DND-41 (cell line): ENCODE measurements at regions not wholly inside any gene's neighbourhood (a gene's known extent, or its start where the extent isn't known, plus 50 kb on each side); places are given as distances from the start of the nearest gene placed in this dataset.

Experiments used
- ATAC-seq: fragments of 200-7000 bp; cut with Tn5 transposase; 3 replicates; pipeline ENCODE4 v1.9.1; 2021; ENCODE audit warnings: low read depth; ENCODE audit not compliant: insufficient read depth
- DNase-seq: peaks from one replicate; pipeline ENCODE4 v3.0.0-alpha.2; 2020
- H2AFZ ChIP-seq: 2 replicates; pipeline ENCODE4 v1.6.0; 2012; ENCODE audit warnings: low read depth, low read length
- H3K27ac ChIP-seq: 2 replicates; pipeline ENCODE4 v1.5.1; 2012; ENCODE audit warnings: low read length, inconsistent platforms
- H3K27me3 ChIP-seq: fragments of 200-600 bp; sonication (generic); 2 replicates; pipeline ENCODE4 v1.6.0; 2012; ENCODE audit warnings: low read length, mild to moderate bottlenecking, inconsistent platforms; ENCODE audit not compliant: insufficient read depth, poor library complexity
- H3K36me3 ChIP-seq: 2 replicates; pipeline ENCODE4 v1.5.1; 2012; ENCODE audit warnings: low read length, inconsistent platforms; ENCODE audit not compliant: insufficient read depth
- H3K4me1 ChIP-seq: 2 replicates; pipeline ENCODE4 v1.5.1; 2012; ENCODE audit warnings: mild to moderate bottlenecking, low read length; ENCODE audit not compliant: insufficient read depth
- H3K4me2 ChIP-seq: 2 replicates; pipeline ENCODE4 v1.6.0; 2012; ENCODE audit warnings: mild to moderate bottlenecking, moderate library complexity, low read length, inconsistent platforms; ENCODE audit not compliant: insufficient read depth
- H3K4me3 ChIP-seq, 2 experiments: fragments of 200-600 bp in 1 of 2; shearing (Covaris generic) in 1 of 2; 2 replicates each; pipeline ENCODE4 v1.5.1; 2012 to 2016; ENCODE audit warnings: inconsistent platforms in 2 of 2, low read length in 2 of 2, mild to moderate bottlenecking in 2 of 2, low read depth in 1 of 2, moderate library complexity in 1 of 2
- H3K79me2 ChIP-seq: 2 replicates; pipeline ENCODE4 v1.6.0; 2012; ENCODE audit warnings: low read length, inconsistent platforms; ENCODE audit not compliant: insufficient read depth
- H3K9ac ChIP-seq: 2 replicates; pipeline ENCODE4 v1.6.0; 2012; ENCODE audit warnings: low read depth, mild to moderate bottlenecking, inconsistent platforms, low read length, moderate library complexity
- H3K9me3 ChIP-seq: 2 replicates; pipeline ENCODE4 v1.5.1; 2012; ENCODE audit warnings: low read length, moderate library complexity, mild to moderate bottlenecking, inconsistent platforms; ENCODE audit not compliant: insufficient read depth, severe bottlenecking
- H4K20me1 ChIP-seq: 2 replicates; pipeline ENCODE4 v1.6.0; 2012; ENCODE audit warnings: low read length; ENCODE audit not compliant: insufficient read depth
- EZH2 ChIP-seq: IDR thresholded peaks from 3 replicates; pipeline ENCODE4 v1.6.1; 2012; ENCODE audit warnings: borderline replicate concordance, low read depth, mild to moderate bottlenecking, moderate library complexity, low read length, inconsistent platforms; ENCODE audit not compliant: severe bottlenecking
- TF ChIP-seq, protein P1 (sequence below): IDR thresholded peaks from 2 replicates; pipeline ENCODE4 v1.5.1; 2012; ENCODE audit warnings: borderline replicate concordance, low read length, moderate library complexity, mild to moderate bottlenecking; ENCODE audit not compliant: poor library complexity, severe bottlenecking; ENCODE audit errors: extremely low read depth

DNA sequence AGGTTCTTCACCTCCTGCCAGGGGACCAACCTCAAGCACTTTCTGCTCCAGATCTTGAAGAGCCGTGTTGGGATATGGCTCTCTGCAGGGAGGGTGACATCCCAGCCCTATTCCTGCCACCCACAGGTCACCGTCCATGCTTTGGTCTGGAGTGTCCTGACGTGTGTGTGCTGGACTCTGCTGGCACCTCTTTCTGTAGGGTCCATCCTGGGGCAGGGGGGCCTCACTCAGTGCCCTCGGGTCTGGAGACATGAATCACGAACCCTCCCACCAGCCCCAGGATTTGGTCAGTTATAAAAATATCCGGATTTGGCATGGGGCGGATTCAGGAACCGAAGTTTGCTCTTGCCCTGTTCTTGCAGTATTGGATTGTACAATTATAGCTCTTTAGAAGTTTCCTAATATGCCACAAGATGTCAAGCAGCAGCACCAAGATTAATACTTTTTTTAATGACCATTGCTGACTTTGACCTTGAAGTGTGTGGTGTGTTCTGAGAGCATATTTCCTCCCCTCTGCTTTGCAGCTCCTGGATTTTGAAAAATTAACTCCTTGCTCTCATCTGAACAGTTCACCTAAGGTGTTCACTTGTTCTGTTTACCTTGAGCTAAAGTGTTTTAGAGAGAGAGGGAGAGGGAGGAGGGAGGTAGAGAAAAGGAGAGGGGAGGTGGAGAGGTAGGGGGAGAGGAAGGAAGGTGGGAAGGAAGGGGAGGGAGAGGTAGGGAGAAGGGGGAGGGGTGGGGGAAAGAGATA is 95.4 kb upstream of the SHH start:
- Histone ChIP-seq H3K27me3 (no peaks in the 10 kb centered on the region), H3K79me2 (no peaks in the 10 kb centered on the region), H3K27ac (no peak overlapping the region), H3K4me3 (no peak overlapping the region), H3K9me3 (no peaks in the 10 kb centered on the region), H3K4me2 (no peak overlapping the region), H3K4me1 (no peaks in the 10 kb centered on the region), H4K20me1 (no peaks in the 10 kb centered on the region), H3K36me3 (no peaks in the 10 kb centered on the region), H3K9ac (no peak overlapping the region), H2AFZ (no peak overlapping the region)
- ATAC-seq (no peak), DNase-seq (no peak)
- TF ChIP-seq, protein P1, sequence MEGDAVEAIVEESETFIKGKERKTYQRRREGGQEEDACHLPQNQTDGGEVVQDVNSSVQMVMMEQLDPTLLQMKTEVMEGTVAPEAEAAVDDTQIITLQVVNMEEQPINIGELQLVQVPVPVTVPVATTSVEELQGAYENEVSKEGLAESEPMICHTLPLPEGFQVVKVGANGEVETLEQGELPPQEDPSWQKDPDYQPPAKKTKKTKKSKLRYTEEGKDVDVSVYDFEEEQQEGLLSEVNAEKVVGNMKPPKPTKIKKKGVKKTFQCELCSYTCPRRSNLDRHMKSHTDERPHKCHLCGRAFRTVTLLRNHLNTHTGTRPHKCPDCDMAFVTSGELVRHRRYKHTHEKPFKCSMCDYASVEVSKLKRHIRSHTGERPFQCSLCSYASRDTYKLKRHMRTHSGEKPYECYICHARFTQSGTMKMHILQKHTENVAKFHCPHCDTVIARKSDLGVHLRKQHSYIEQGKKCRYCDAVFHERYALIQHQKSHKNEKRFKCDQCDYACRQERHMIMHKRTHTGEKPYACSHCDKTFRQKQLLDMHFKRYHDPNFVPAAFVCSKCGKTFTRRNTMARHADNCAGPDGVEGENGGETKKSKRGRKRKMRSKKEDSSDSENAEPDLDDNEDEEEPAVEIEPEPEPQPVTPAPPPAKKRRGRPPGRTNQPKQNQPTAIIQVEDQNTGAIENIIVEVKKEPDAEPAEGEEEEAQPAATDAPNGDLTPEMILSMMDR = no peak

DNA sequence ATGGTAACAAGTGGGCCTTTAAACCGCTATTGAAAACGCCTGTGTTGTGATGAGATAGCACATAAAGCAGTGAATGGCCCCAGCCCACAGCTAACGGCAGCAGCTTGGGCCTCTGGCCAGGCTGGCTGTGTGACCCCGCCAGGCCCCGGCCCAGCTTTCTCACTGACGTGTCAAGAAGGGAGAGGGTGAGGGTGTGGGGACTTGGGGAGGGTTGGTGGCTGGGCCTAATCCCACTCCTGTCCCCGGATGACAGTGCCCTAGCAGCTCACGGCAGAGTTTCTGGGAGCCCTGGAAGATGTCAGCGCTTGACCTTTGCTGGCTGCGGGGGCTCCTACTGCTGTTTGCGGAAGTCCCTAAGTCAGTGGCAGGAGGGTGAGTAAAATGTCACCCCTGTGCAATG is 88.9 kb upstream of the SHH start:
- DNase-seq (no peak), ATAC-seq (no peak)
- Histone ChIP-seq H2AFZ (no peak overlapping the region), H3K27ac (no peak overlapping the region), H4K20me1 (no peaks in the 10 kb centered on the region), H3K4me1 (no peaks in the 10 kb centered on the region), H3K27me3 (peaks cover 4% of the 10 kb centered on the region), H3K36me3 (no peaks in the 10 kb centered on the region), H3K9ac (no peak overlapping the region), H3K9me3 (peaks cover 4% of the 10 kb centered on the region), H3K4me2 (no peak overlapping the region), H3K79me2 (no peaks in the 10 kb centered on the region), H3K4me3 (no peak overlapping the region)
- TF ChIP-seq EZH2 = no peak
- TF ChIP-seq, protein P1 = no peak

DNA sequence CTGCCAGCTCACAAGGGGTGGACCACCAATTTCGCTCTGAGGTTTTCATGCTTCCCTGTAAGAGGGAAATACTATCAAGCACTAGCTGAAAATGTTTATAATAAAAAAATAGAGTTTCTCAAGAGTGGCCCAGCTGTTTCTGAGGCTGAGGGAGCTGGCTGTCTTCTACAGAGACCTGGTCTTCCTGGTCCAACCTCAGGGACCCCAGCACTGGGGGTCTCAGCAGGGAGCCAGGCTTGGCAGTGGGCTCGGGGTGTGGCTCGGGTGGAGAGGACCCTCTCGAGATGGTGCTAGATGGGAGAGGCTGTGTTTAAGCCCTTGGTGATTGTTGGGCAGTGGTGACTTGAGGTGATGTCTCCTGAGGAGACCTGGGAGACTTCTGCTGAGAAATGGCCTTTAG is 87.3 kb upstream of the SHH start:
- Histone ChIP-seq H3K79me2 (no peaks in the 10 kb centered on the region), H4K20me1 (no peaks in the 10 kb centered on the region), H3K36me3 (no peaks in the 10 kb centered on the region), H3K27ac (no peak overlapping the region), H3K27me3 (peaks cover 4% of the 10 kb centered on the region), H3K9me3 (peaks cover 4% of the 10 kb centered on the region), H3K4me2 (no peak overlapping the region), H2AFZ (no peak overlapping the region), H3K9ac (no peak overlapping the region), H3K4me1 (no peaks in the 10 kb centered on the region), H3K4me3 (no peak overlapping the region)
- TF ChIP-seq, protein P1 = no peak
- TF ChIP-seq EZH2 = no peak
- ATAC-seq (no peak), DNase-seq (no peak)
